Bronchial epithelial cell (primary cell): ENCODE measurements at regions not wholly inside any gene's neighbourhood (a gene's known extent, or its start where the extent isn't known, plus 50 kb on each side); places are given as distances from the start of the nearest gene placed in this dataset.

ENCODE experiments used
- DNase-seq: peaks from one replicate; pipeline ENCODE4 v3.0.0-alpha.2; 2010; ENCODE audit warnings: low read depth
- FAIRE-seq: peaks from 2 replicates; lab custom pipeline; 2011; peaks lifted over from hg19 to GRCh38; lab: Jason Lieb, UNC
- H3K27me3 ChIP-seq: 2 replicates; pipeline ENCODE4 v1.5.1; 2011; ENCODE audit warnings: low read length; ENCODE audit not compliant: control insufficient read depth, insufficient read depth
- H3K36me3 ChIP-seq: 2 replicates; pipeline ENCODE4 v1.5.1; 2011; ENCODE audit warnings: low read length; ENCODE audit not compliant: control insufficient read depth, insufficient read depth
- H3K4me3 ChIP-seq: 2 replicates; pipeline ENCODE4 v1.5.1; 2011; ENCODE audit warnings: mild to moderate bottlenecking, low read depth, low read length, control low read depth
- CTCF ChIP-seq: IDR thresholded peaks from 2 replicates; pipeline ENCODE4 v1.5.1; 2011; ENCODE audit warnings: mild to moderate bottlenecking, moderate library complexity, low read length, control low read depth, inconsistent platforms; ENCODE audit not compliant: insufficient read depth, severe bottlenecking

- H3K4me3 ChIP-seq = no peak overlapping the region
- H3K27me3 ChIP-seq = no peaks in the 10 kb centered on the region
- DNase-seq (no peak), FAIRE-seq (no peak)
- no peaks in the 10 kb centered on the region for H3K36me3 ChIP-seq
- TF ChIP-seq CTCF = no peak
Measured at GRCh38 chr12:19039515-19039914, 90.0 kb upstream of the PLEKHA5 start.

GRCh38 chr12:19042221-19042620, 87.3 kb upstream of the PLEKHA5 start:
- Histone ChIP-seq H3K36me3 (no peaks in the 10 kb centered on the region), H3K4me3 (no peak overlapping the region), H3K27me3 (no peaks in the 10 kb centered on the region)
- FAIRE-seq = no peak
- no peak for TF ChIP-seq CTCF
- no peak for DNase-seq

- Histone ChIP-seq H3K27me3 (no peaks in the 10 kb centered on the region), H3K36me3 (no peaks in the 10 kb centered on the region), H3K4me3 (no peak overlapping the region)
- DNase-seq = no peak
- FAIRE-seq = no peak
- no peak for TF ChIP-seq CTCF
Measured at GRCh38 chr12:19044430-19044829, 85.1 kb upstream of the PLEKHA5 start.

GRCh38 chr12:19044891-19045290, 84.6 kb upstream of the PLEKHA5 start:
- H3K27me3 ChIP-seq = no peaks in the 10 kb centered on the region
- DNase-seq (no peak), FAIRE-seq (no peak)
- no peak overlapping the region for H3K4me3 ChIP-seq
- no peaks in the 10 kb centered on the region for H3K36me3 ChIP-seq
- TF ChIP-seq CTCF = no peak

- H3K27me3 ChIP-seq = no peaks in the 10 kb centered on the region
- H3K4me3 ChIP-seq = no peak overlapping the region
- DNase-seq (no peak), FAIRE-seq (no peak)
- TF ChIP-seq CTCF = no peak
- no peaks in the 10 kb centered on the region for H3K36me3 ChIP-seq
Measured at GRCh38 chr12:19045426-19045825, 84.1 kb upstream of the PLEKHA5 start.

- Histone ChIP-seq H3K27me3 (no peaks in the 10 kb centered on the region), H3K36me3 (no peaks in the 10 kb centered on the region), H3K4me3 (no peak overlapping the region)
- DNase-seq (peak; percentile 8), FAIRE-seq (no peak)
- TF ChIP-seq CTCF = no peak
Measured at GRCh38 chr12:19048943-19049342, 80.6 kb upstream of the PLEKHA5 start.
